Neural cell (in vitro differentiated cells): ENCODE measurements at regions not wholly inside any gene's neighbourhood (a gene's known extent, or its start where the extent isn't known, plus 50 kb on each side); places are given as distances from the start of the nearest gene placed in this dataset.

ENCODE experiments used
- H2AFZ ChIP-seq: fragments of 200-600, 300-800 bp; sonication (generic), shearing (Covaris generic); 2 replicates; pipeline ENCODE4 v1.6.0; 2014; ENCODE audit warnings: low read depth, mild to moderate bottlenecking, antibody characterized with exemption, low read length, moderate library complexity
- H3F3A ChIP-seq: fragments of 200-600 bp; shearing (Covaris generic); 2 replicates; pipeline ENCODE4 v1.6.1; 2016; ENCODE audit warnings: mild to moderate bottlenecking, moderate library complexity, mixed read lengths, antibody characterized with exemption, low read length; ENCODE audit not compliant: insufficient read depth, poor library complexity, severe bottlenecking
- H3K27ac ChIP-seq: fragments of 200-600, 300-800 bp; sonication (generic), shearing (Covaris generic); 2 replicates; pipeline ENCODE4 v1.5.1; 2014; ENCODE audit warnings: mild to moderate bottlenecking, low read length, moderate library complexity
- H3K27me3 ChIP-seq: fragments of 300-800, 200-600 bp; sonication (generic), shearing (Covaris generic); 2 replicates; pipeline ENCODE4 v1.6.0; 2014; ENCODE audit warnings: mild to moderate bottlenecking, low read depth, low read length, moderate library complexity; ENCODE audit not compliant: insufficient read depth
- H3K36me3 ChIP-seq: fragments of 300-800, 200-600 bp; sonication (generic), shearing (Covaris generic); 2 replicates; pipeline ENCODE4 v1.5.1; 2014; ENCODE audit warnings: mild to moderate bottlenecking, antibody characterized with exemption, low read length, moderate library complexity; ENCODE audit not compliant: insufficient read depth
- H3K4me2 ChIP-seq: fragments of 300-800, 200-600 bp; sonication (generic), shearing (Covaris generic); 2 replicates; pipeline ENCODE4 v1.6.0; 2014; ENCODE audit warnings: mild to moderate bottlenecking, low read length
- H3K4me3 ChIP-seq: fragments of 300-800, 200-600 bp; sonication (generic), shearing (Covaris generic); 2 replicates; pipeline ENCODE4 v1.5.1; 2014; ENCODE audit warnings: mild to moderate bottlenecking, low read length, moderate library complexity
- H3K79me2 ChIP-seq: fragments of 200-600 bp; shearing (Covaris generic); replicated peaks from 2 replicates; pipeline ENCODE4 v1.6.0; 2014; ENCODE audit warnings: mild to moderate bottlenecking, low read length, moderate library complexity; ENCODE audit not compliant: insufficient read depth
- H3K9ac ChIP-seq: fragments of 300-800, 200-600 bp; sonication (generic), shearing (Covaris generic); 2 replicates; pipeline ENCODE4 v1.6.1; 2016; ENCODE audit warnings: mild to moderate bottlenecking, low read length, mixed read lengths
- H3K9me2 ChIP-seq: fragments of 200-600 bp; shearing (Covaris generic); 2 replicates; pipeline ENCODE4 v1.6.1; 2016; ENCODE audit warnings: mild to moderate bottlenecking, low read length, mixed read lengths; ENCODE audit not compliant: insufficient read depth
- H3K9me3 ChIP-seq: fragments of 200-600, 300-800 bp; sonication (generic), shearing (Covaris generic); 2 replicates; pipeline ENCODE4 v1.6.1; 2016; ENCODE audit warnings: mild to moderate bottlenecking, mixed run types, low read length, moderate library complexity, mixed read lengths
- H4K20me1 ChIP-seq: fragments of 200-600 bp; shearing (Covaris generic); 2 replicates; pipeline ENCODE4 v1.6.1; 2016; ENCODE audit warnings: mild to moderate bottlenecking, mixed run types; ENCODE audit not compliant: insufficient read depth
- CTCF ChIP-seq: fragments of 450-650 bp; IDR thresholded peaks from 2 replicates; pipeline ENCODE4 v1.5.1; 2014; ENCODE audit warnings: antibody characterized with exemption, mild to moderate bottlenecking, moderate library complexity; ENCODE audit not compliant: poor library complexity, severe bottlenecking
- EP300 ChIP-seq: fragments of 450-650 bp; conservative IDR thresholded peaks from 2 replicates; pipeline ENCODE4 v1.6.1; 2014; ENCODE audit warnings: antibody characterized with exemption, mild to moderate bottlenecking, moderate library complexity; ENCODE audit not compliant: poor library complexity, severe bottlenecking
- EZH2 ChIP-seq: fragments of 200-600, 300-800 bp; shearing (Covaris generic), sonication (generic); IDR thresholded peaks from 2 replicates; pipeline ENCODE4 v1.6.1; 2014; ENCODE audit warnings: antibody characterized with exemption, low read length, borderline replicate concordance, mild to moderate bottlenecking; ENCODE audit not compliant: insufficient read depth, poor library complexity, severe bottlenecking
- MXI1 ChIP-seq: fragments of 450-650 bp; conservative IDR thresholded peaks from 2 replicates; pipeline ENCODE4 v1.6.1; 2014; ENCODE audit warnings: antibody characterized with exemption, mild to moderate bottlenecking; ENCODE audit not compliant: poor library complexity, severe bottlenecking
- POLR2AphosphoS5 ChIP-seq: IDR thresholded peaks from 2 replicates; pipeline ENCODE4 v1.6.1; 2012
- RAD21 ChIP-seq: fragments of 450-650 bp; conservative IDR thresholded peaks from 2 replicates; pipeline ENCODE4 v1.6.1; 2014; ENCODE audit warnings: antibody characterized with exemption, mild to moderate bottlenecking, moderate library complexity
- REST ChIP-seq: IDR thresholded peaks from 2 replicates; pipeline ENCODE4 v1.6.1; 2012; ENCODE audit warnings: borderline replicate concordance
- SMC3 ChIP-seq: fragments of 450-650 bp; conservative IDR thresholded peaks from 2 replicates; pipeline ENCODE4 v1.6.1; 2014; ENCODE audit warnings: antibody characterized with exemption, mild to moderate bottlenecking, moderate library complexity; ENCODE audit not compliant: poor library complexity
- TAF1 ChIP-seq: IDR thresholded peaks from 2 replicates; pipeline ENCODE4 v1.6.1; 2012; ENCODE audit warnings: low read depth

DNA sequence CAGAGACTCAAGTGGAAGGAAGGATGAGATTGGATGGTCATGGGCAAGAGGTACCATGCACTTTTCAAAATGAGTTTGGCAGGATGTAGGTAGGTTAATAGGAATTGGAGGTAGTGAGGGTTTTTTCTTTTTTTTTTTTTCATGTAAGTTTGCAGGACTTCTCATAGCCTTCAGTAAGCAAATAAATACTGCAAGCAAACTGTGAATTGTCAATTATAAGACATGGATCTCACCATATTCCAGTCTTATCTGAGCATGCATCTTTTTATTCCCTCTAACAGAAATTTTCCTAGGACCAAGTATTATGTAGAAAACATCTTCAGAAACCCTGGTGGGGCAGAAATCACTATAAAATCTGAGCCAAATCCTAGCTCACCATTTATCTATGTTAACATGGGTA, 584.6 kb upstream of the CDH5 start:
- Histone ChIP-seq H3K9ac (no peak overlapping the region), H3K79me2 (no peaks in the 10 kb centered on the region), H3K27ac (no peak overlapping the region), H3K4me3 (no peak overlapping the region), H3K9me3 (no peaks in the 10 kb centered on the region), H3K9me2 (no peaks in the 10 kb centered on the region), H3K4me2 (no peak overlapping the region), H3K27me3 (no peaks in the 10 kb centered on the region), H3F3A (no peaks in the 10 kb centered on the region), H2AFZ (no peak overlapping the region), H4K20me1 (no peaks in the 10 kb centered on the region), H3K36me3 (no peaks in the 10 kb centered on the region)
- no peak for TF ChIP-seq POLR2AphosphoS5
- no peak for TF ChIP-seq EP300
- TF ChIP-seq TAF1: no peak
- no peak for TF ChIP-seq MXI1
- TF ChIP-seq CTCF: no peak
- TF ChIP-seq RAD21: no peak
- no peak for TF ChIP-seq SMC3
- TF ChIP-seq REST: no peak
- TF ChIP-seq EZH2: no peak

- Histone ChIP-seq H3K4me2 (no peak overlapping the region), H3F3A (no peaks in the 10 kb centered on the region), H2AFZ (no peak overlapping the region)
These were observed 585.1 kb upstream of the CDH5 start for GRCh38 chr16:65781363-65781762.

More at GRCh38 chr16:65781363-65781762, 585.1 kb upstream of the CDH5 start:
- Histone ChIP-seq H4K20me1 (no peaks in the 10 kb centered on the region), H3K4me3 (no peak overlapping the region), H3K9me3 (no peaks in the 10 kb centered on the region), H3K27me3 (no peaks in the 10 kb centered on the region), H3K27ac (no peak overlapping the region), H3K9ac (no peak overlapping the region), H3K36me3 (no peaks in the 10 kb centered on the region), H3K79me2 (no peaks in the 10 kb centered on the region), H3K9me2 (no peaks in the 10 kb centered on the region)
- TF ChIP-seq RAD21 (no peak), REST (no peak), TAF1 (no peak), POLR2AphosphoS5 (no peak), EP300 (no peak), MXI1 (no peak), CTCF (no peak), SMC3 (no peak), EZH2 (no peak)
